ENCODE measurements at regions not wholly inside any gene's neighbourhood (a gene's known extent, or its start where the extent isn't known, plus 50 kb on each side); places are given as distances from the start of the nearest gene placed in this dataset.

DNA sequence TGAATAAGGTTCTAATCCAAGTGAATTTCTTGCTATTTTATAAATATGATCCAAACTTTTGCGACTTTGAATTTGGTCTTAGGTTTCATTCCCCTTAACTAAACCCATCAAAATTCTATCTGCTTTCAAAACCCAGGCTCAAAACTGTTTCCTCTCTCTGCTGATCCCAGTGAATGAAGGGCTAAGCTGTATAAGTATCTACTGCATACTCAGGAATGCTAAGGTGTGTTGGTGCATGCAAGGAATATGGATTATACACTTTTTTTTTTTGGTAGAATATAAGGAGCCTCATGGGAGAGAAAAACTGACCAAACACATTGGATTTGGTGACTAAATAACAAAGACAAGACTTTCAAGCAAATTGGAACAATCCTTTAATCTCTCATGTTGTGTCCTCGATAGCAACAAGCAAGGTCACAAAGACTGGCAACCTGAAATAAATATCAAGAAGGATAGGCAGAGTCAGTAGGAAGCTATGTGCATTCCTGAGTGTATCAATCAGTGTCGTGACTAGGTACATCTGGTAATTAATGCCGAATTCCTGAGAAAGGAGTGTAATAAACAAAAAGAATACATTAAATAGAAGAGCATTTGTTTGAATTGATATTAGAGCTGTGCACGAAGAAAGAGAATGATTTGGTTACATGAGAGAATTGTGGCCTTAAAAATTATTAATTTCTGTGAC is 74.3 kb upstream of the KCTD8 start:
- TF ChIP-seq, protein P1, sequence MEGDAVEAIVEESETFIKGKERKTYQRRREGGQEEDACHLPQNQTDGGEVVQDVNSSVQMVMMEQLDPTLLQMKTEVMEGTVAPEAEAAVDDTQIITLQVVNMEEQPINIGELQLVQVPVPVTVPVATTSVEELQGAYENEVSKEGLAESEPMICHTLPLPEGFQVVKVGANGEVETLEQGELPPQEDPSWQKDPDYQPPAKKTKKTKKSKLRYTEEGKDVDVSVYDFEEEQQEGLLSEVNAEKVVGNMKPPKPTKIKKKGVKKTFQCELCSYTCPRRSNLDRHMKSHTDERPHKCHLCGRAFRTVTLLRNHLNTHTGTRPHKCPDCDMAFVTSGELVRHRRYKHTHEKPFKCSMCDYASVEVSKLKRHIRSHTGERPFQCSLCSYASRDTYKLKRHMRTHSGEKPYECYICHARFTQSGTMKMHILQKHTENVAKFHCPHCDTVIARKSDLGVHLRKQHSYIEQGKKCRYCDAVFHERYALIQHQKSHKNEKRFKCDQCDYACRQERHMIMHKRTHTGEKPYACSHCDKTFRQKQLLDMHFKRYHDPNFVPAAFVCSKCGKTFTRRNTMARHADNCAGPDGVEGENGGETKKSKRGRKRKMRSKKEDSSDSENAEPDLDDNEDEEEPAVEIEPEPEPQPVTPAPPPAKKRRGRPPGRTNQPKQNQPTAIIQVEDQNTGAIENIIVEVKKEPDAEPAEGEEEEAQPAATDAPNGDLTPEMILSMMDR (optimal IDR thresholded peaks at IDR 0.05 in 1 of 3, IDR thresholded peaks at IDR 0.05 in 1 of 3, conservative IDR thresholded peaks at IDR 0.05 in 1 of 3; ENCODE audit: extremely low read depth in 1 of 3, insufficient read depth in 2 of 3, low read length in 3 of 3) = no peak
- TF ChIP-seq EZH2 (IDR thresholded peaks at IDR 0.05; ENCODE audit: low read length) = no peak

Measured in keratinocyte (primary cell).